Esophagus muscularis mucosa (tissue), 4 donors: ENCODE measurements at regions not wholly inside any gene's neighbourhood (a gene's known extent, or its start where the extent isn't known, plus 50 kb on each side); places are given as distances from the start of the nearest gene placed in this dataset.

Experiments used
- DNase-seq: peaks from one replicate; pipeline ENCODE4 v3.0.0-alpha.2; 2017; ENCODE audit errors: extremely low spot score
- H3K27ac ChIP-seq, 4 donors: fragments of 200-600 bp; sonication (generic); replicated peaks in 1 of 4; 1 replicate in 3 of 4; 2 replicates in 1 of 4; pipeline ENCODE4 v1.5.1; 2016 to 2019; ENCODE audit warnings: mild to moderate bottlenecking in 1 of 4
- H3K27me3 ChIP-seq, 4 donors: fragments of 200-600 bp; sonication (generic); one replicate each; pipeline versions ENCODE4 v1.5.1 to v1.6.0; 2016 to 2019
- H3K36me3 ChIP-seq, 4 donors: fragments of 200-600 bp; sonication (generic); one replicate each; pipeline ENCODE4 v1.5.1; 2016 to 2019
- H3K4me1 ChIP-seq, 4 donors: fragments of 200-600 bp; sonication (generic); one replicate each; pipeline ENCODE4 v1.5.1; 2016 to 2019
- H3K4me3 ChIP-seq, 4 donors: fragments of 200-600 bp; sonication (generic); 1 replicate in 2 of 4; 2 replicates in 2 of 4; pipeline ENCODE4 v1.5.1; 2016 to 2019; ENCODE audit warnings: mild to moderate bottlenecking in 4 of 4, moderate library complexity in 1 of 4
- H3K9me3 ChIP-seq, 4 donors: fragments of 200-600 bp; sonication (generic); 1 replicate in 3 of 4; 2 replicates in 1 of 4; pipeline ENCODE4 v1.5.1; 2016 to 2019
- CTCF ChIP-seq, 3 experiments: fragments of 200-600 bp in 2 of 3; fragments of 450-650 bp in 1 of 3; sonication (generic) in 2 of 3; IDR thresholded peaks; one replicate each; pipeline ENCODE4 v1.5.1; 2017 to 2019; ENCODE audit warnings: antibody characterized with exemption in 3 of 3, mild to moderate bottlenecking in 2 of 3, moderate library complexity in 1 of 3
- EP300 ChIP-seq: sonication (generic); formaldehyde crosslinking; IDR thresholded peaks from one replicate; pipeline ENCODE4 v1.6.1; 2017; ENCODE audit warnings: antibody characterized with exemption
- POLR2A ChIP-seq: fragments of 450-650 bp; IDR thresholded peaks from one replicate; pipeline ENCODE4 v1.6.1; 2017; ENCODE audit warnings: antibody characterized with exemption, moderate library complexity, mild to moderate bottlenecking, low read depth
- POLR2AphosphoS5 ChIP-seq, 2 donors: sonication (generic); formaldehyde crosslinking; IDR thresholded peaks; one replicate each; pipeline ENCODE4 v1.6.1; 2017; ENCODE audit warnings: antibody characterized with exemption in 2 of 2
- WGBS: methylation state at CpG from one replicate; pipeline ENCODE4 v1.1.5; 2018; 5-methylcytosine and 5-hydroxymethylcytosine counted together
- intact Hi-C: fragments of 100-400 bp; cut with DNase I; formaldehyde crosslinking; loops from one replicate; pipeline ENCODE4 v1.15.1; 2023

GRCh38 chrX:104428231-104428630 lies 137.8 kb upstream of the IL1RAPL2 start:
- intact Hi-C loops, result no loop called here
- DNase-seq, result no peak
- Histone ChIP-seq H3K4me1 (no peaks in the 10 kb centered on the region), H3K4me3 (no peak overlapping the region), H3K27me3 (no peaks in the 10 kb centered on the region), H3K27ac (no peak overlapping the region), H3K36me3 (no peaks in the 10 kb centered on the region), H3K9me3 (no peaks in the 10 kb centered on the region)
- 34% methylated on average over 2 of the region's 2 CpGs for WGBS
- no peak for TF ChIP-seq CTCF (IDR thresholded peaks at IDR 0.05)
- no peak for TF ChIP-seq POLR2A
- no peak for TF ChIP-seq POLR2AphosphoS5 (IDR thresholded peaks at IDR 0.05)
- no peak for TF ChIP-seq EP300

GRCh38 chrX:104427693-104428092 lies 138.3 kb upstream of the IL1RAPL2 start:
- no peak overlapping the region for H3K4me3 ChIP-seq
- no peaks in the 10 kb centered on the region for H3K36me3 ChIP-seq
- no peak for DNase-seq
- WGBS, result 70% methylated on average over 3 of the region's 3 CpGs
- H3K4me1 ChIP-seq, result no peaks in the 10 kb centered on the region
- no peak overlapping the region for H3K27ac ChIP-seq
- intact Hi-C loops, result no loop called here
- H3K9me3 ChIP-seq, result no peaks in the 10 kb centered on the region
- no peaks in the 10 kb centered on the region for H3K27me3 ChIP-seq
- TF ChIP-seq CTCF (IDR thresholded peaks at IDR 0.05) (no peak), EP300 (no peak), POLR2A (no peak), POLR2AphosphoS5 (IDR thresholded peaks at IDR 0.05) (no peak)

GRCh38 chrX:104427073-104427472 lies 138.9 kb upstream of the IL1RAPL2 start:
- no peaks in the 10 kb centered on the region for H3K9me3 ChIP-seq
- H3K27me3 ChIP-seq, result no peaks in the 10 kb centered on the region
- no peaks in the 10 kb centered on the region for H3K36me3 ChIP-seq
- H3K4me3 ChIP-seq, result no peak overlapping the region
- 59% methylated on average over 6 of the region's 6 CpGs for WGBS
- no peaks in the 10 kb centered on the region for H3K4me1 ChIP-seq
- H3K27ac ChIP-seq, result no peak overlapping the region
- TF ChIP-seq POLR2A (no peak), EP300 (no peak), CTCF (IDR thresholded peaks at IDR 0.05) (no peak), POLR2AphosphoS5 (IDR thresholded peaks at IDR 0.05) (no peak)
- DNase-seq, result no peak
- intact Hi-C loops, result no loop called here

GRCh38 chrX:104420907-104421306 lies 145.1 kb upstream of the IL1RAPL2 start:
- no peak for TF ChIP-seq POLR2AphosphoS5 (IDR thresholded peaks at IDR 0.05)
- TF ChIP-seq CTCF (IDR thresholded peaks at IDR 0.05), result no peak
- no peak for TF ChIP-seq EP300
- TF ChIP-seq POLR2A, result no peak
- intact Hi-C loops, result no loop called here
- 57% methylated on average over 4 of the region's 4 CpGs for WGBS
- Histone ChIP-seq H3K4me1 (no peaks in the 10 kb centered on the region), H3K27me3 (peaks cover 0 to 7% (median 0%) of the 10 kb centered on the region in 4 donors), H3K36me3 (no peaks in the 10 kb centered on the region), H3K27ac (no peak overlapping the region), H3K4me3 (no peak overlapping the region), H3K9me3 (peaks cover 0 to 17% (median 1%) of the 10 kb centered on the region in 4 donors)
- DNase-seq, result no peak

GRCh38 chrX:104419926-104420325 lies 146.1 kb upstream of the IL1RAPL2 start:
- WGBS, result 47% methylated on average over 2 of the region's 2 CpGs
- H3K27me3 ChIP-seq, result peaks cover 0 to 7% (median 0%) of the 10 kb centered on the region in 4 donors
- peaks cover 0 to 17% (median 1%) of the 10 kb centered on the region in 4 donors for H3K9me3 ChIP-seq
- TF ChIP-seq EP300 (no peak), CTCF (IDR thresholded peaks at IDR 0.05) (no peak), POLR2AphosphoS5 (IDR thresholded peaks at IDR 0.05) (no peak), POLR2A (no peak)
- H3K4me1 ChIP-seq, result no peaks in the 10 kb centered on the region
- no peak overlapping the region for H3K4me3 ChIP-seq
- no peak for DNase-seq
- no peaks in the 10 kb centered on the region for H3K36me3 ChIP-seq
- no peak overlapping the region for H3K27ac ChIP-seq
- intact Hi-C loops, result no loop called here
